Fibroblast of lung (primary cell): ENCODE measurements at regions not wholly inside any gene's neighbourhood (a gene's known extent, or its start where the extent isn't known, plus 50 kb on each side); places are given as distances from the start of the nearest gene placed in this dataset.

ENCODE experiments used
- DNase-seq, 2 donors: peaks; one replicate each; pipeline versions ENCODE4 v3.0.0 to v3.0.0-alpha.2; 2010; ENCODE audit warnings: low read depth in 2 of 2
- H2AFZ ChIP-seq: 2 replicates; pipeline ENCODE4 v1.5.1; 2012; ENCODE audit warnings: low read length, control low read depth, inconsistent platforms
- H3K27ac ChIP-seq: 2 replicates; pipeline ENCODE4 v1.5.1; 2011; ENCODE audit warnings: low read length, control low read depth; ENCODE audit not compliant: insufficient read depth
- H3K27me3 ChIP-seq: 2 replicates; pipeline ENCODE4 v1.5.1; 2011; ENCODE audit warnings: mild to moderate bottlenecking, low read length; ENCODE audit not compliant: control insufficient read depth, insufficient read depth
- H3K36me3 ChIP-seq: 2 replicates; pipeline ENCODE4 v1.5.1; 2011; ENCODE audit warnings: low read length; ENCODE audit not compliant: control insufficient read depth, insufficient read depth
- H3K4me1 ChIP-seq: 2 replicates; pipeline ENCODE4 v1.5.1; 2011; ENCODE audit warnings: low read length; ENCODE audit not compliant: control insufficient read depth, insufficient read depth; ENCODE audit errors: extremely low read depth
- H3K4me2 ChIP-seq: 2 replicates; pipeline ENCODE4 v1.5.1; 2011; ENCODE audit warnings: low read length, control low read depth; ENCODE audit not compliant: insufficient read depth; ENCODE audit errors: extremely low read depth
- H3K4me3 ChIP-seq, 4 experiments: fragments of 200-600 bp in 1 of 4; sonication (generic) in 1 of 4; replicated peaks in 1 of 4; 2 replicates each; pipeline ENCODE4 v1.5.1; 2011 to 2016; ENCODE audit warnings: low read length in 4 of 4, low read depth in 3 of 4, mild to moderate bottlenecking in 3 of 4, control low read depth in 2 of 4, inconsistent platforms in 1 of 4, mixed read lengths in 1 of 4; ENCODE audit not compliant: insufficient read depth in 1 of 4; ENCODE audit errors: control extremely low read depth in 1 of 4
- H3K79me2 ChIP-seq: 2 replicates; pipeline ENCODE4 v1.5.1; 2012; ENCODE audit warnings: mild to moderate bottlenecking, low read length, inconsistent platforms; ENCODE audit not compliant: control insufficient read depth, insufficient read depth
- H3K9ac ChIP-seq: 2 replicates; pipeline ENCODE4 v1.5.1; 2011; ENCODE audit warnings: mild to moderate bottlenecking, low read length, control low read depth; ENCODE audit not compliant: insufficient read depth
- H3K9me3 ChIP-seq: 2 replicates; pipeline ENCODE4 v1.5.1; 2012; ENCODE audit warnings: low read depth, low read length; ENCODE audit not compliant: control insufficient read depth, insufficient read depth
- H4K20me1 ChIP-seq: 2 replicates; pipeline ENCODE4 v1.5.1; 2011; ENCODE audit warnings: low read length; ENCODE audit not compliant: control insufficient read depth, insufficient read depth; ENCODE audit errors: extremely low read depth
- CTCF ChIP-seq, 2 donors: IDR thresholded peaks in 1 of 2; conservative IDR thresholded peaks in 1 of 2; 1 replicate in 1 of 2; 2 replicates in 1 of 2; pipeline ENCODE4 v1.5.1; 2011 to 2012; ENCODE audit warnings: low read length in 2 of 2, control low read depth in 1 of 2, inconsistent platforms in 1 of 2, low read depth in 1 of 2, mild to moderate bottlenecking in 1 of 2
- EZH2 ChIP-seq: IDR thresholded peaks from 2 replicates; pipeline ENCODE4 v1.5.1; 2012; ENCODE audit warnings: low read length, control low read depth, mild to moderate bottlenecking; ENCODE audit errors: missing control alignments

- H3K4me2 ChIP-seq: no peak overlapping the region
- no peaks in the 10 kb centered on the region for H4K20me1 ChIP-seq
- H3K4me3 ChIP-seq: no peak overlapping the region
- no peak overlapping the region for H2AFZ ChIP-seq
- TF ChIP-seq EZH2 (no peak), CTCF (conservative IDR thresholded peaks at IDR 0.05 in 1 of 2, IDR thresholded peaks at IDR 0.05 in 1 of 2; ENCODE audit: low read depth in 1 of 2, low read length in 2 of 2) (no peak)
- no peaks in the 10 kb centered on the region for H3K79me2 ChIP-seq
- H3K27ac ChIP-seq: no peak overlapping the region
- DNase-seq: no peak
- H3K36me3 ChIP-seq: no peaks in the 10 kb centered on the region
- H3K9ac ChIP-seq: no peak overlapping the region
- no peaks in the 10 kb centered on the region for H3K27me3 ChIP-seq
- H3K9me3 ChIP-seq: no peaks in the 10 kb centered on the region
- H3K4me1 ChIP-seq: no peaks in the 10 kb centered on the region
Observed at GRCh38 chr15:61481886-61482285, 252.8 kb upstream of the RORA start.

- Histone ChIP-seq H4K20me1 (no peaks in the 10 kb centered on the region), H3K4me2 (no peak overlapping the region), H3K79me2 (no peaks in the 10 kb centered on the region), H3K27me3 (no peaks in the 10 kb centered on the region), H3K9me3 (no peaks in the 10 kb centered on the region), H3K27ac (no peak overlapping the region), H3K4me3 (no peak overlapping the region), H3K36me3 (no peaks in the 10 kb centered on the region), H3K4me1 (no peaks in the 10 kb centered on the region), H3K9ac (no peak overlapping the region), H2AFZ (no peak overlapping the region)
- TF ChIP-seq CTCF (conservative IDR thresholded peaks at IDR 0.05 in 1 of 2, IDR thresholded peaks at IDR 0.05 in 1 of 2; ENCODE audit: low read depth in 1 of 2, low read length in 2 of 2) (no peak), EZH2 (no peak)
- no peak for DNase-seq
Observed at GRCh38 chr15:61480863-61481262, 251.8 kb upstream of the RORA start.

DNA sequence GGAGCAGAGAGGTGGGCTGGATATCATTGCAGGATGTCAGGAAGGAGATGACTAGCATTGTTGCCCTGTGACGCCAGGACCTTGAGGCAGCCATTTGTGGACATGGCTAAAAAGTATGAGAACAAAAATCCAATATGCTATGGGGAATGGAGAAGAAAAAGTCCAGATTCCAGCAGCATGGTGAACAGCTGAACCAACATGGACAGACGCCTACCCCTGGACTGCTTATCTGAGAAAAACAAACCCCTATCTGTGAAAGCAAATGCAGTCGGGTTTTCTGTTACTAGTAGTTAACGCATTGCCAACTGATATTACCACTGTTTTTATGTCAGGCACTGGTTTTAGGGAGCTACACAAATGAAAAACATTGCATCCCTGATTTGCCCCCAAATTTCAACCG is 251.2 kb upstream of the RORA start:
- H3K36me3 ChIP-seq: no peaks in the 10 kb centered on the region
- H3K27ac ChIP-seq: no peak overlapping the region
- no peaks in the 10 kb centered on the region for H3K4me1 ChIP-seq
- H3K4me2 ChIP-seq: no peak overlapping the region
- H2AFZ ChIP-seq: no peak overlapping the region
- H3K27me3 ChIP-seq: no peaks in the 10 kb centered on the region
- H3K4me3 ChIP-seq: no peak overlapping the region
- no peak for DNase-seq
- no peaks in the 10 kb centered on the region for H4K20me1 ChIP-seq
- no peaks in the 10 kb centered on the region for H3K9me3 ChIP-seq
- no peak overlapping the region for H3K9ac ChIP-seq
- no peak for TF ChIP-seq EZH2
- TF ChIP-seq CTCF (conservative IDR thresholded peaks at IDR 0.05 in 1 of 2, IDR thresholded peaks at IDR 0.05 in 1 of 2; ENCODE audit: low read depth in 1 of 2, low read length in 2 of 2): no peak
- no peaks in the 10 kb centered on the region for H3K79me2 ChIP-seq
